ENCODE measurements at regions not wholly inside any gene's neighbourhood (a gene's known extent, or its start where the extent isn't known, plus 50 kb on each side); places are given as distances from the start of the nearest gene placed in this dataset.

DNA sequence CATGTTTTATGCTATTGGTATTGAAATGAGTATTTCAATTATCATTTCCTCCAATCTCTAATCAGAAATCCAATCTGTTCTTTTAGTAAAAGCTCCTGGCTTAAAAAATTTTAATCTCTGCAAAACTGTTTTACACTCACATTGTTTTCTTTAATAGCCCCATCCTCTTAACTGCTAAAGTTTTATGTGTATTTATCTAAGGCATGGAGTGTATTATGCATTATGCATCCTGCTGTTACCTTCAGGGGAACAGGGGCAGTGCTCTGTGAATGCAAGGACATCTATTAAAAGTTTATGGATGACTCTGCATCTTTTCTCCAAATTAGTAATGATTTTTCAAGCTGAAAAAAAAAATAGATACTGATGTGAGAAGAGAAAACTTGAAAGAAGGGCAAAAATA lies 1261.6 kb upstream of the NXPH2 start (continued):
- TF ChIP-seq, protein P1, sequence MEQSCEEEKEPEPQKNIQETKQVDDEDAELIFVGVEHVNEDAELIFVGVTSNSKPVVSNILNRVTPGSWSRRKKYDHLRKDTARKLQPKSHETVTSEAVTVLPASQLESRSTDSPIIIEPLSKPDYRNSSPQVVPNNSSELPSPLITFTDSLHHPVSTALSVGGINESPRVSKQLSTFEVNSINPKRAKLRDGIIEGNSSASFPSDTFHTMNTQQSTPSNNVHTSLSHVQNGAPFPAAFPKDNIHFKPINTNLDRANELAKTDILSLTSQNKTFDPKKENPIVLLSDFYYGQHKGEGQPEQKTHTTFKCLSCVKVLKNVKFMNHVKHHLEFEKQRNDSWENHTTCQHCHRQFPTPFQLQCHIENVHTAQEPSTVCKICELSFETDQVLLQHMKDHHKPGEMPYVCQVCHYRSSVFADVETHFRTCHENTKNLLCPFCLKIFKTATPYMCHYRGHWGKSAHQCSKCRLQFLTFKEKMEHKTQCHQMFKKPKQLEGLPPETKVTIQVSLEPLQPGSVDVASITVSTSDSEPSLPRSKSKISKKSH (CRISPR knock-in tag; IDR thresholded peaks at IDR 0.05): no peak
- TF ChIP-seq, protein P2, sequence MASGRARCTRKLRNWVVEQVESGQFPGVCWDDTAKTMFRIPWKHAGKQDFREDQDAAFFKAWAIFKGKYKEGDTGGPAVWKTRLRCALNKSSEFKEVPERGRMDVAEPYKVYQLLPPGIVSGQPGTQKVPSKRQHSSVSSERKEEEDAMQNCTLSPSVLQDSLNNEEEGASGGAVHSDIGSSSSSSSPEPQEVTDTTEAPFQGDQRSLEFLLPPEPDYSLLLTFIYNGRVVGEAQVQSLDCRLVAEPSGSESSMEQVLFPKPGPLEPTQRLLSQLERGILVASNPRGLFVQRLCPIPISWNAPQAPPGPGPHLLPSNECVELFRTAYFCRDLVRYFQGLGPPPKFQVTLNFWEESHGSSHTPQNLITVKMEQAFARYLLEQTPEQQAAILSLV (tag; IDR thresholded peaks at IDR 0.05): no peak
- TF ChIP-seq MIER1 (IDR thresholded peaks at IDR 0.05; ENCODE audit: low read depth) (no peak), ZNF24 (IDR thresholded peaks at IDR 0.05) (no peak)
- TF ChIP-seq, protein P3, sequence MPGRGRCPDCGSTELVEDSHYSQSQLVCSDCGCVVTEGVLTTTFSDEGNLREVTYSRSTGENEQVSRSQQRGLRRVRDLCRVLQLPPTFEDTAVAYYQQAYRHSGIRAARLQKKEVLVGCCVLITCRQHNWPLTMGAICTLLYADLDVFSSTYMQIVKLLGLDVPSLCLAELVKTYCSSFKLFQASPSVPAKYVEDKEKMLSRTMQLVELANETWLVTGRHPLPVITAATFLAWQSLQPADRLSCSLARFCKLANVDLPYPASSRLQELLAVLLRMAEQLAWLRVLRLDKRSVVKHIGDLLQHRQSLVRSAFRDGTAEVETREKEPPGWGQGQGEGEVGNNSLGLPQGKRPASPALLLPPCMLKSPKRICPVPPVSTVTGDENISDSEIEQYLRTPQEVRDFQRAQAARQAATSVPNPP (IDR thresholded peaks at IDR 0.05; ENCODE audit: borderline replicate concordance, insufficient read depth, insufficient read length): no peak

DNA sequence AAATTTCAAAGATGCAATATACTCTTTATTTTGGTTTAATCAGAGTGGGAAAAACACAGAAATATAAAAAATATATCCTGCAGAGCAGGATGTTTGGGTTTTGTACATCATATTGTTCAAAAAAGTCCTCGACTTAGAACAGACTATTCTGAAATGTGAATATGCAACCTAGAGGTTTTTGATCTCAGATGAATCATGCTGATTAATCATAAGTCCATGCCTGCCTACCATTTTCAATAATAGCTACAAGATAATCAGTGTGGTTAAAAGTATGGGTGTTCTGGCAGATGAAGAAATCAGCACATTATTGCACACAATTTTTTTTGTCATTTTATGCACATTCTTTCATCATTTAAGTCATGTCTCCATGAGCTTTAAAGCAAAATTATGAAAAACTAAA lies 1261.0 kb upstream of the NXPH2 start:
- TF ChIP-seq, protein P4, sequence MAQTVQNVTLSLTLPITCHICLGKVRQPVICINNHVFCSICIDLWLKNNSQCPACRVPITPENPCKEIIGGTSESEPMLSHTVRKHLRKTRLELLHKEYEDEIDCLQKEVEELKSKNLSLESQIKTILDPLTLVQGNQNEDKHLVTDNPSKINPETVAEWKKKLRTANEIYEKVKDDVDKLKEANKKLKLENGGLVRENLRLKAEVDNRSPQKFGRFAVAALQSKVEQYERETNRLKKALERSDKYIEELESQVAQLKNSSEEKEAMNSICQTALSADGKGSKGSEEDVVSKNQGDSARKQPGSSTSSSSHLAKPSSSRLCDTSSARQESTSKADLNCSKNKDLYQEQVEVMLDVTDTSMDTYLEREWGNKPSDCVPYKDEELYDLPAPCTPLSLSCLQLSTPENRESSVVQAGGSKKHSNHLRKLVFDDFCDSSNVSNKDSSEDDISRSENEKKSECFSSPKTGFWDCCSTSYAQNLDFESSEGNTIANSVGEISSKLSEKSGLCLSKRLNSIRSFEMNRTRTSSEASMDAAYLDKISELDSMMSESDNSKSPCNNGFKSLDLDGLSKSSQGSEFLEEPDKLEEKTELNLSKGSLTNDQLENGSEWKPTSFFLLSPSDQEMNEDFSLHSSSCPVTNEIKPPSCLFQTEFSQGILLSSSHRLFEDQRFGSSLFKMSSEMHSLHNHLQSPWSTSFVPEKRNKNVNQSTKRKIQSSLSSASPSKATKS (CRISPR knock-in tag; IDR thresholded peaks at IDR 0.05): no peak
- TF ChIP-seq SRSF3 (IDR thresholded peaks at IDR 0.05; ENCODE audit: insufficient read depth, low read length): no peak
- TF ChIP-seq ZNF146 (CRISPR knock-in tag; IDR thresholded peaks at IDR 0.05; ENCODE audit: unreplicated experiment): no peak
- TF ChIP-seq BCL6 (CRISPR knock-in tag; IDR thresholded peaks at IDR 0.05): no peak
- no peak for TF ChIP-seq DNMT1 (IDR thresholded peaks at IDR 0.05)
- no peak for TF ChIP-seq SAP30 (IDR thresholded peaks at IDR 0.05; ENCODE audit: borderline replicate concordance, insufficient read depth, low read depth, low read length, poor library complexity, severe bottlenecking)
- TF ChIP-seq, protein P5, sequence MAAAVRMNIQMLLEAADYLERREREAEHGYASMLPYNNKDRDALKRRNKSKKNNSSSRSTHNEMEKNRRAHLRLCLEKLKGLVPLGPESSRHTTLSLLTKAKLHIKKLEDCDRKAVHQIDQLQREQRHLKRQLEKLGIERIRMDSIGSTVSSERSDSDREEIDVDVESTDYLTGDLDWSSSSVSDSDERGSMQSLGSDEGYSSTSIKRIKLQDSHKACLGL (CRISPR knock-in tag; IDR thresholded peaks at IDR 0.05; ENCODE audit: borderline replicate concordance, poor library complexity, severe bottlenecking): no peak
- TF ChIP-seq, protein P6, sequence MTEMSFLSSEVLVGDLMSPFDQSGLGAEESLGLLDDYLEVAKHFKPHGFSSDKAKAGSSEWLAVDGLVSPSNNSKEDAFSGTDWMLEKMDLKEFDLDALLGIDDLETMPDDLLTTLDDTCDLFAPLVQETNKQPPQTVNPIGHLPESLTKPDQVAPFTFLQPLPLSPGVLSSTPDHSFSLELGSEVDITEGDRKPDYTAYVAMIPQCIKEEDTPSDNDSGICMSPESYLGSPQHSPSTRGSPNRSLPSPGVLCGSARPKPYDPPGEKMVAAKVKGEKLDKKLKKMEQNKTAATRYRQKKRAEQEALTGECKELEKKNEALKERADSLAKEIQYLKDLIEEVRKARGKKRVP (CRISPR knock-in tag; IDR thresholded peaks at IDR 0.05): no peak
- no peak for TF ChIP-seq CBX1 (IDR thresholded peaks at IDR 0.05; ENCODE audit: low read depth)
- no peak for TF ChIP-seq FUS (optimal IDR thresholded peaks at IDR 0.05; ENCODE audit: low read depth, low read length)
- Histone ChIP-seq H3K27ac (ENCODE audit: extremely low read depth, low read depth, low read length) (no peak overlapping the region), H2AFZ (ENCODE audit: low read depth, low read length) (no peak overlapping the region), H3K9me3 (replicated peaks; ENCODE audit: control insufficient read depth, insufficient read depth, low read depth, low read length) (no peaks in the 10 kb centered on the region), H4K20me1 (replicated peaks; ENCODE audit: control insufficient read depth, insufficient read depth, low read length) (no peaks in the 10 kb centered on the region), H3K9ac (ENCODE audit: insufficient read depth in 1 of 2, low read depth in 2 of 2, low read length in 2 of 2) (no peak overlapping the region), H3K79me2 (ENCODE audit: control insufficient read depth, insufficient read depth, low read length) (no peaks in the 10 kb centered on the region), H3K9me1 (ENCODE audit: control insufficient read depth, insufficient read depth, low read length) (no peaks in the 10 kb centered on the region), H3K36me3 (ENCODE audit: control insufficient read depth, insufficient read depth, low read length) (no peaks in the 10 kb centered on the region), H3K4me2 (ENCODE audit: insufficient read depth, low read length) (no peak overlapping the region), H3K4me3 (no peak overlapping the region), H3K4me1 (replicated peaks in 1 of 2; ENCODE audit: control insufficient read depth in 2 of 2, insufficient read depth in 2 of 2, low read length in 2 of 2) (no peaks in the 10 kb centered on the region), H3K27me3 (ENCODE audit: control insufficient read depth in 2 of 2, insufficient read depth in 2 of 2, low read length in 2 of 2) (no peaks in the 10 kb centered on the region)
- intact Hi-C loops (cut with micrococcal nuclease): no loop called here
- in situ Hi-C loops (cut with MboI): no loop called here
- 0% methylated on average over 1 of the region's 1 CpG for WGBS (ENCODE audit: insufficient coverage, low coverage, missing lambda C conversion rate)
- BruUV-seq (replicated peaks): no TSS peak
- no peak for DNase-seq (ENCODE audit: extremely low read depth in 1 of 4, low spot score in 3 of 4)
- CTCF ChIA-PET (ENCODE audit: low intra/inter-chr PET ratio): no interaction called here
- POLR2A ChIA-PET: no interaction called here
- no peak for FAIRE-seq
- ATAC-seq: no peak
